HL-60 (cell line): ENCODE measurements at regions not wholly inside any gene's neighbourhood (a gene's known extent, or its start where the extent isn't known, plus 50 kb on each side); places are given as distances from the start of the nearest gene placed in this dataset.

ENCODE experiments used
- GABPA ChIP-seq: IDR thresholded peaks from 2 replicates; pipeline ENCODE4 v1.6.1; 2012; ENCODE audit warnings: low read depth
- POLR2AphosphoS5 ChIP-seq: IDR thresholded peaks from 2 replicates; pipeline ENCODE4 v1.6.1; 2012; ENCODE audit warnings: low read depth
- TF ChIP-seq, protein P1 (sequence below): IDR thresholded peaks from one replicate; pipeline ENCODE4 v1.5.1; 2011; ENCODE audit warnings: low read length, control low read depth, inconsistent platforms; ENCODE audit not compliant: insufficient read depth

DNA sequence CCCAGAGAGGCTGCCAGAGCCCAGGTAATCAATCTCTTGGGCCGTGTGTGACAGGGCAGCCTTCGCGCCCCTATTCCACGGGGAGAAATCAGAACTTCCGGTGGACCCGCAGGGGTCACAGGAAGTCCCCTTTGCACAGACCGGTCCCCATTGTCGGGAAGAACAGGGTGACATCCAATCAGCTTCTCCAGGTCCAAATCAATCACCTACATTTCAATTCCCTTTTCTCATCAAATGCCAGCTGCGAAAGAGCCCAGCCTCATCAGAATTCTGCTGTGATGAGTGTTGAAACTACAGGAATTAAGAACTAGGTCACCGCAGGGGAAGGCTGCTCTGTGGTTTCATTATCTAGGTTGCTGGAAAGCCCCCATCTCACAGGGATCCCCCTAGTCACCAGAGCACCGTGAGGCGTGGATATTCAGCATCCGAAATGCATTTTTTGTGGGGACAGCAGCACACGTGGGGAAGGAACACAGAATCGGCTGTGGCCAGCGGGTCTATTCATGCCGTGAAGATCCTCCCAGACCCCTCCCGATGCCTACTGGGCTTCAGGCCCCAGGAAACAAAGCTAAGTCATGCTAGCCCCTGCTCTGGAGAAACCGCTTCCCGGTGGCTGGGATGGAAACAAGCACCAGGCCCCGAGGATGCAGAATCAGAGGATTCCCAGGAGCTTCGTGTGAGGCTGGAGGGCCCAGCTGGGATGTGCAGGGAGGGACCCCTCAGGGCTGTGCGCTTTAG lies 193.7 kb upstream of the ID2 start:
- TF ChIP-seq, protein P1, sequence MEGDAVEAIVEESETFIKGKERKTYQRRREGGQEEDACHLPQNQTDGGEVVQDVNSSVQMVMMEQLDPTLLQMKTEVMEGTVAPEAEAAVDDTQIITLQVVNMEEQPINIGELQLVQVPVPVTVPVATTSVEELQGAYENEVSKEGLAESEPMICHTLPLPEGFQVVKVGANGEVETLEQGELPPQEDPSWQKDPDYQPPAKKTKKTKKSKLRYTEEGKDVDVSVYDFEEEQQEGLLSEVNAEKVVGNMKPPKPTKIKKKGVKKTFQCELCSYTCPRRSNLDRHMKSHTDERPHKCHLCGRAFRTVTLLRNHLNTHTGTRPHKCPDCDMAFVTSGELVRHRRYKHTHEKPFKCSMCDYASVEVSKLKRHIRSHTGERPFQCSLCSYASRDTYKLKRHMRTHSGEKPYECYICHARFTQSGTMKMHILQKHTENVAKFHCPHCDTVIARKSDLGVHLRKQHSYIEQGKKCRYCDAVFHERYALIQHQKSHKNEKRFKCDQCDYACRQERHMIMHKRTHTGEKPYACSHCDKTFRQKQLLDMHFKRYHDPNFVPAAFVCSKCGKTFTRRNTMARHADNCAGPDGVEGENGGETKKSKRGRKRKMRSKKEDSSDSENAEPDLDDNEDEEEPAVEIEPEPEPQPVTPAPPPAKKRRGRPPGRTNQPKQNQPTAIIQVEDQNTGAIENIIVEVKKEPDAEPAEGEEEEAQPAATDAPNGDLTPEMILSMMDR = no peak
- TF ChIP-seq GABPA = no peak
- no peak for TF ChIP-seq POLR2AphosphoS5
